T-helper 2 cell (primary cell): ENCODE measurements at regions not wholly inside any gene's neighbourhood (a gene's known extent, or its start where the extent isn't known, plus 50 kb on each side); places are given as distances from the start of the nearest gene placed in this dataset.

Experiments used
- DNase-seq, 5 experiments: peaks; one replicate each; pipeline versions ENCODE4 v3.0.0 to v3.0.0-alpha.2; 2012 to 2022

GRCh38 chr4:58551676-58552075, 1441.5 kb upstream of the IGFBP7 start:
- DNase-seq, result no peak

GRCh38 chr4:58543465-58543864, 1433.3 kb upstream of the IGFBP7 start:
- DNase-seq, result no peak

GRCh38 chr4:58541926-58542325, 1431.7 kb upstream of the IGFBP7 start:
- DNase-seq, result no peak

- no peak for DNase-seq
Measured at GRCh38 chr4:58522765-58523382, 1412.7 kb upstream of the IGFBP7 start.

GRCh38 chr4:58515226-58515625, 1405.0 kb upstream of the IGFBP7 start:
- DNase-seq, result no peak

GRCh38 chr4:58514299-58514698, 1404.1 kb upstream of the IGFBP7 start:
- no peak for DNase-seq

GRCh38 chr4:58510652-58511051, 1400.5 kb upstream of the IGFBP7 start:
- no peak for DNase-seq

- DNase-seq, result no peak
Measured at GRCh38 chr4:58507079-58507478, 1396.9 kb upstream of the IGFBP7 start.

GRCh38 chr4:58502839-58503238, 1392.7 kb upstream of the IGFBP7 start:
- DNase-seq, result no peak

- DNase-seq, result no peak
Measured at GRCh38 chr4:58499182-58499581, 1389.0 kb upstream of the IGFBP7 start.

GRCh38 chr4:58491620-58492019, 1381.4 kb upstream of the IGFBP7 start:
- DNase-seq, result no peak

- no peak for DNase-seq
Measured at GRCh38 chr4:58477950-58478349, 1367.8 kb upstream of the IGFBP7 start.

GRCh38 chr4:58477513-58477912, 1367.3 kb upstream of the IGFBP7 start:
- no peak for DNase-seq

- no peak for DNase-seq
Measured at GRCh38 chr4:58475097-58475496, 1364.9 kb upstream of the IGFBP7 start.

GRCh38 chr4:58465031-58465430, 1354.8 kb upstream of the IGFBP7 start:
- DNase-seq, result no peak

- DNase-seq, result no peak
Measured at GRCh38 chr4:58456727-58457384, 1346.7 kb upstream of the IGFBP7 start.

- DNase-seq, result no peak
Measured at GRCh38 chr4:58453956-58454355, 1343.8 kb upstream of the IGFBP7 start.

- DNase-seq, result no peak
Measured at GRCh38 chr4:58451707-58452106, 1341.5 kb upstream of the IGFBP7 start.

GRCh38 chr4:58435871-58436270, 1325.7 kb upstream of the IGFBP7 start:
- no peak for DNase-seq

- no peak for DNase-seq
Measured at GRCh38 chr4:58413849-58414248, 1303.7 kb upstream of the IGFBP7 start.

- DNase-seq, result no peak
Measured at GRCh38 chr4:58411904-58412303, 1301.7 kb upstream of the IGFBP7 start.

- DNase-seq, result no peak
Measured at GRCh38 chr4:58406762-58407161, 1296.6 kb upstream of the IGFBP7 start.

GRCh38 chr4:58368221-58368620, 1258.0 kb upstream of the IGFBP7 start:
- no peak for DNase-seq

GRCh38 chr4:58360354-58361133, 1250.4 kb upstream of the IGFBP7 start:
- no peak for DNase-seq
